ENCODE measurements at regions not wholly inside any gene's neighbourhood (a gene's known extent, or its start where the extent isn't known, plus 50 kb on each side); places are given as distances from the start of the nearest gene placed in this dataset.
A peak's percentile ranks its signal among the peaks of the same experiment; 100 is the strongest.

DNA sequence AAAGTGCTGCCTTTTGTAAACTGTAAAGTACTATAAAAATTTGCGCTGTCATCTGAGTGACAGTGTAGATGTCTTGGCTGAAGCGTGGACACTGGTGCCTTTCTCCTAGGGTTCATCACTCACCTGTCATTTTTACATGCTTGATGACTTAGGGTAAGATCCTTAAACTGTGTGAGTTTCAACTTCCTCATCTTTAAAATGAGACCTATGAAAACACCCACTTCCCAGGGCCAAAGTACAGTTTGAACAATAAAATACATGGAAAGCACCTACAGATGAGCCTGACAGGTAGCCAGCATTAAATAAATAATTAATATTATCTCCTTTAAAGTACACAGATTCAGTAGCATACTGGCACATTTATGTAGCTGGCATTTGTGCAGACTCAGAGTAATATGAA, 309.9 kb downstream of the CHRM3 start:
- no peak for DNase-seq

DNA sequence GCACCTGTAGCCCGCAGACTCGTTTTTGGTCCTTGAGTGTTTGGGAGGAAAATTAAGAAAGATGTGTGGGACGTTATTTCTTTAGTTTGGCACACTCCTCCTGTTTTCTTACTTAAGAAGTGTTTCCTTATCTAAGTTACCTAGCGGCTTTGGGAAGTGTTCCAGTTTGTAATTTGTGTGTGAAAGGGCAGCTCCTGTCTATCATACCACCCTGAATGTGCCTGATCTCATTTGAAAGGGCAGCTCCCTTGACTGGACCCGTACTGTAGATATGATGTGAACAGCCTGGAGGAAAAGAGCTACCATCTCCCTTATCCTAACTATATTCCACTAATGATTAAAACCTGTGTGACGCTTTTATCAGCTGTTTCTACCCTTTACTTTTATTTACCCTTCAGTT, 314.3 kb downstream of the CHRM3 start:
- DNase-seq, result no peak

DNA sequence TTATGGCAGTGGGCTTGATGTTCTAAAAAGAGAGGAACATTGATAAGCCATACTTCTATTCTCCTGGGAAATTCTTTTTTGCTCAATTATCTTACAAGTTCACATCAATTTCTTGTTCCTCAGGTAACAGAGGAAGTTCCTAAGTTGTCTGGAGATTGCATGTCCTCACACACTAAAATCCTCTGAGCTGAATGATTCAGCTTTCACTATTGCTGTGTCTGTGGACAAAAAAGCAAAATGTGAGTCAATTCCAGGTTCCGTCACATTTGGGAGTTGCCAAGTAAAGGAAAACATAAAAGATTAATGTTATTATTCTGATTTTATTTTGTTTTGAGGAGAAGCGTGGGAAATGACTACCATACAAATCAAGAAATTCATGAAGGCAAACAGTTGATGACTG, 316.7 kb downstream of the CHRM3 start:
- DNase-seq, result no peak

DNA sequence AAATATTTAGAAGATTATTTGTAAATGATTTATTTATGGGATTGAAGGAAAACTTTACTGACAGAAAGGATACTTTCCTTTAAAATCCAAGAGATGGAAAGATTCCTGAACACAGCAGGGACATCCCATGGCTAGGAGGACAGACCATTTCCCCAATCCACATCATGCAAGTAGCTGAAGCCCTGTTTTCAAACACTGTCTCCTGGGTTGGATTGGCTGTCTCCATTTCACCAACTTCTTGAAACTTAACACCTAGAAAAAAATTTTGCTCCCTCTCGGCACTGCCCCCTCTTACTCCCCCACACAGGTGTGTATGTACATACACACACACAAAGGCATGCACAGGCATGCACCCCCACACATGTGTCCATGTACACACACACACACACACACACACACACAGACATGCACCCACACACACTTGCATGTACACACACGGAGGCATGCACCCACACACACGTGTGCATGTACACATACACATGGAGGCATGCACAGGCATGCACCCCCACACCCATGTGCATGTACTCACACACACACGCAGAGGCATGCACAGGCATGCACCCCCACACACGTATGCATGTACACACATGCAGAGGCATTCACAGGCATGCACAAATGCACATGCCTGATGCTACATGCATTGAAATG, 320.0 kb downstream of the CHRM3 start:
- DNase-seq, result no peak

DNA sequence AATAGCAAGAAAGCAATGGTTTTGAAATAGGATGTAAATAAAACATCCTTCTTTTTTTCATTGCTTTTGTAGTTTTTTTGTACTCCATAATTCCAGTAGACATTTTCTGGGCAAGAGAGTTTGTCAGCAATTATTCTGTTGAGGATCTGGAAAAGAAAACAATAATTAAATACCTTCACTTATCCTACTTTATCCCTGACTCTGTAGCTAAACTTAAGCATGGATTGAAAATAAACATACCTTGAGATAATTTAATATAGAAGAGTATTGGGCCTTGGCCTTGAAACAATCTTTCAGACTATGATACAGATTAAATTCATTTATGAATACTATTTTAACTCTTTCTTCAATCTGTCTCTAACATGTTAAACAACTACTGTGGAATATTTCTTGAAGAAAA, 321.2 kb downstream of the CHRM3 start:
- DNase-seq, result no peak

DNA sequence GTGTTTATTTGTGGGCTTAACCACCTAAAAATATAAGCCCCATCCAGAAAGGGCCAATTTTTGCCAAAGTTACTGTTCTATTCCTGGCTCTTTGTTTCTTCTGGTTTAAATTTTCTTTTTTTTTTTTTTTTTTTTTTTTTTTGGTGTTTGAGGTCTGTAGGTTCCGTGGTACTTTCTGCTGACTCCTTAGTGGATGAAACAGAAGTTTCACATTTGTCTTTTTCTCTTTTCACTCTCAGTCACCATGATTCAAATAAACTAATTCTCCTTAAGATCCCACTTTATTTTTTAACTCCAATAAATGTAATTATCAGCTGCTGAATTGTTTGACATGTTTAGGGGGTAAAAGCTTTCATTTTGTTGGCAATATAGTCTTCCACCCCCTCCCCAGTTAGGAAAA, 322.3 kb downstream of the CHRM3 start:
- no peak for DNase-seq

DNA sequence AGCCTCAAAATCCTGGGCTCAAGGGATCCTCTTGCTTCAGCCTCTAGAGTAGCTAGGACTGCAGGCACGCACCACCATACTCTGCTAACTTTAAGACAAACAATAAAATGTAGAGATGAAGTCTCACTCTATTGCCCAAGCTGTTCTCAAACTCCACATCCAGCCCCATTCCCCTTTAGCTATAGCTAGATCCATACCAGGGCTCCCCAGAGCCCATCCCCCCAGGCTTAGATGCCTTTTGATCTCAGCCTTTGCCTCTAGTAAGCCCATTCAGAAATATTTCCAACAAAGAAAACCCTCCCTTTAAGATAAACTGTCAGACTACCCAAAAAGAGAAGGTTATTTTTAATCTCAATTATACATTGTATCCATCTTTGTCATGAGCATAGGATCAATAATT, 325.4 kb downstream of the CHRM3 start:
- no peak for DNase-seq

DNA sequence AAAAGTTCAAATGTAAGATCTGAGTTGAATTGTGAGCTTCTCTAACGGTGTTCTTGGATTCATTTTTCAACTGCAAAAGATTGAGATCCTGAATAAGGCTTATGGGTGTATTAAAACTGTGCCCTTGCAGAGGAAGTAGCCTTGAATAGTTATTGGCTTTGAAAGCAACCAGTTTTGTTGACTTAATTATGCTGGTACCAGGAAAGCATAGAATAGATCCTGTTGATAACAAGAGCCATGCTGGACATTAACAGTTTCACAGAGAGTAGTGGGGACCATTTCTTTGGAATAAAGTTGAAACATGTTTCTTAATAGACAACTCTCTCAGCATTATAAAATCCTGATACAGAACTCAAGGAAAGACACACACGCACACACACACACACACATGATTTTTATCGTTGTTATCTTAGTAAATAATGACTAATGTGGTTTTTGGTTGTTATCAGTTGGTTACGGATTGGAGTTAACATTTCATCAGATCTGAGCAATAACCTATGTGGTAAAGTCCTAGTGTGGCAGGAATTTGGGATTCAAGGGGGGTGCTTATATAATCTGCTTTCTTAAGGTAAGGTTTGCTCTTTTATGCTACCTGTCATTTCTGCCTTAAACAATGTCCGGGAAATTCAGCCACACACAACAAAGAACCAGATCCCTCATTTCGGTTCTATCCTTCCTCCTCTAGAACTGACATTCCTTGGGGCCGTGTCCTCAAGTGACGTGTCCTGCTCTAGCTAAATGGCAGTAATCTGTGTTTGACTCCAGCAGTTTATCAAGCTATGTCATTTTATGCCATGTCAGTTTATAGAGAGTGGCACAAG, 330.9 kb downstream of the CHRM3 start:
- DNase-seq, result no peak

DNA sequence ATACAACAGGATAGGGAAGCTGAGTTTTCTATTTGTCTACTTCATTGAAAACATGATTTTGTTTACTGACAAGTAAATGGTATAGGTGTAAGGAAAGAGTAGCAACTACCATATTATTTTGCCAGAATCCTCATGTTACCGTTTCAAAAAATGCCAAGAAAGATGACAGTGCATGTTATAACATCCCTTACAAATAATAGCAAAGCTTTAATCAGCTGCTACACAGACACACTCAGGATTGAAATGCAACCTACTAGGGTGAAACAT, 331.5 kb downstream of the CHRM3 start:
- no peak for DNase-seq

DNA sequence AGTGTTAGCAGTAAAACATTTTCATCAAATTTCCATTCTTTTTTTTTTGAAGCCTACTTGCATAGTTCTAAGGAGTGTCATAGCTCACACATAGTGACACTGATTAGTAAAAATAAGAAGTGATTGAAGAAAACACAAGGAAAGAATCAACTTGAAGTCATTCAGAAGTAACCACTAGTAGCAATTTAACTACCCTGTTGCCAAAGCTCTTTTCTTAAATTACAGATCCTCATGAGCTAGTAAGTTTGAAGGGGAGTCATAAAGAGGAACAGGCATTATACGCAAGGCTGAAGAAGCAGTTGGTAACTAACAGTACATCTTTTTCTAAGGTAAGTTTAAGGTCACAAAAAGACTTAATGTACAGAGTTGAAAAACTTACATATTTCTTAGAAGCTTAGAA, 332.2 kb downstream of the CHRM3 start:
- DNase-seq, result no peak

DNA sequence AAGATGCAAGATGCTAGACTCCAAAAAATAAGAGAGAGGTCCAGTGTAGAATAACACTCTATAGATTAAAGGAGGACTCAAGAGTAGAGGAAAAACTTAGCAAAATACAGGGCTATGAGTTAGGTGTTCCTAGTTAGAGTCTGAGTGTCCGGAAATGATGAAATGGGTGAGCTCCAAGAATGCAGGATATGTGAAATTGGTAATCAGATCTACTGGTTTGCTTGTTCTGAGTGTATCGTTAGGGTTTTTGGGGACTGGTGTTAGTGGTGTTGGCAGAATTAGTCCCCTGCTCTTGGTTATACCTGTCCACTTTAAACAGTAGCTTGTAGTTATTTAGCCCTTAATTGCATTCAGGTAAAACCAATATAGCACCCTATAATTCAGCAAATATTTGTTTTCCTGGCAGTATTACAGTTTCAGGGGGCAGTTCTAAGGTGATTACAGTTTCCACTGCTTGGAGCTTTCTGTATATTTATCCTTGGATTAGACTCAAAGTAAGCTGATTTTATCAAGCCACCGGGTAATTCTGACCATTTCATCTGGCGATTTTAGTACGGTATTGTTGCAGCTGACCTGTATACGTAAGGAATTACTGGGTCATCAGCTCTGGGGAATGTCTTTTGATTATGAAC, 332.7 kb downstream of the CHRM3 start:
- DNase-seq, result peak; percentile 13

DNA sequence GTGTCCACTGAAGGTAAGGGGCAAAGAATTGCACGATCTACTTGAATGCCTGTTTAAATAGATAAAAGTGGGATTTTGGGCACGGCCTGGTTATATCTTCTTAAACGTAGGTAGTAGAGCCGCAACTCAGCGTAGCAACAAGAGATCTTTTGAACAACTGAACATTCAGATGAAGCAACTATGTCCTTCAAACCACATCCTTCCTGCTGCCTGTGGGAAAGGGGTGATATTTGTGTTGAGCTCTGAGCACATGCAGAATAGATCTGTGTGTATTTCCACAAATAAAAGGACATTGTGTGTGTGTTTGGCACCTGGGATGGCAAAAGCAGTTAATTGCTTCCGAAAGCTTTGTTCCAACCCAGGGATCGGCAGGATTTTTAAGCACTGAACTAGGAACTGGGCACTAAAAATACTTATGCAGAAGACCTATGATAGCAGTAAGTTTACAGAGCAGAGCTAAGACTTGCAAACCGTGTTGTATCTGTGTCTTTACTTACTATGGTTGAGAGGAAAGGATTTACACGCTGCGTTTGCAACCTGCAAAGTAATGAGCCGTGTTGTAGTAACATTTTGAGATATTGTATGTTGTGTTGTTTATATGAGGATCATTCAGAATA, 333.4 kb downstream of the CHRM3 start:
- DNase-seq, result peak; percentile 50

DNA sequence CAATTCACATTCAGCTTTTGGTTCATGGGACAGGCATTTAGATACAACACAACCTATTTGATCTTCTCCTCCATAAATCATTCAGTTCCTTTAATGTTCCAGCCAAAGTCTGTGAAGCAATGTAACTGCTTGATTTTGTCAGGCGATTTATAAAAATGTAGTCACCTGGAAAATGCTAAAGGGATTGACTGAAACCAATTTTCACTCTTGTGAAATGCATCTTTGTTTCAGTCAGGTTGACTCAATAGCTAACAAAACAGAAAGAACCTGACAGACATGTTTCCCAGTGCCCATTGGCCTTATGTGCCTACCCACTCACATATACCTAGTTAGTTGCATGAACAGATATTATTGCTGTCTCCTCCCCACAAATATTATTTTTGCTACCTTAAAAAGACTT, 335.7 kb downstream of the CHRM3 start:
- no peak for DNase-seq

DNA sequence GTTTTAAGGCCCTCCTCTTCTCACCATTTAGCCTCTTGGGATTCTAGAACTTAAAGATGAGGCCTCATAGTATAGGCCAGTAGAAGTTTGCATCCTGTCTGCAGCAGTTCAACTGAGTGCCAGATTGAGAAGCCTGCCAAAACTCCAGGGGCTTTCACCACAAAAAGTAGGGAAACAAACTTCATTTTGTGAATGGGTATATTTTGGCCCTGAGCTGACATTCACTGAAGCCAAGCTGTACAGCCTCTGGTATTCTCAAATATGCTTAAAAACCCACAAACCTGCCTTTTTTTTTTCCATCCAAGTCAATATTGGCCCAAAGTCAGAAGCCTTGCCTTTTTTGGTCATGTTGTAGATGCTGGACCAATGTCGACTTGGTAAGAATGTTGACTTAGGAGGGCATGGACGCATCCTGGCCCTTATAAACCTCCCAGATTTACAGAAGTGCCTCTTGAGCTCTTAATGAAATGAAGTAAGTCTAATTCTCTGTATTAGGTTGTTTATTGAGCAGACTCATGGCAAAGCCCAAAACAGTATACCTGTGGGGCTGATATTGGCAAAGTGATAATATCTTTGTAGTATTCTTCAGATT, 337.5 kb downstream of the CHRM3 start:
- no peak for DNase-seq

DNA sequence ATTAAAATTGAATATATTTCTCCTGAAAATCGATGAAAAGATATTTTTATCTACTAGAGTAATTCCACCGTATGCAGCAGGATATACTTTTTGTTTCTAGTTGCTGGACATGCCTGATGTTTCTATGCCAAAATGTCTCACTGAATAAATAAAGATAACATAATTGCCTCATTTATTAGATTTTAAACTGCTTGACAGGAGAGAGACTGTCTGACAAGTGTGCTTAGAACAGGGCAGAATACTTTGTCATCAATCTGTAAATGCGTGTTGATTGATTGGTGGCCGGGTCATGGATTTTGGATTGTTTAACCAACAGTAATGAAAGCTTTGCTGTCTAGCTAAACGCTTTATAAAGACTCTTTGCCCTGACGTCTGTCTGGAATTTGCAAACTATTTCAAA, 339.0 kb downstream of the CHRM3 start:
- no peak for DNase-seq

DNA sequence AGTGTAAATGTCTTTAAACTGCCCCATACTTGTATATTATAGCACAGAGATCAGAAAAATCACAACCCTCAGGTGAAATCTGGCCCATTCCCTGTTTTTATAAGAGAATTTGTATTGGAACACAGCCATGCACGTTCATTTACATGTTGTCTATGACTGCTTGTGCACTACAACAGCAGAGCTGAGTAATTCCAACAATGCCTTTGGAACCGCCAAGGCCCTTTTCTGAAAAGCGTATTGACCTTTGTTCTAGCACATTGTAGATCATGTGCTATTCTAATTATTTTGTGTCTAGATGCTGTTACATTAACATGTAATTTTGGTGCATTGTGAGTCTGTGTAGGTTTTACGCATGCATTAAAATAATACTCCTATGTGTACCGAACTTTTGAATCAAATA, 339.6 kb downstream of the CHRM3 start:
- no peak for DNase-seq

DNA sequence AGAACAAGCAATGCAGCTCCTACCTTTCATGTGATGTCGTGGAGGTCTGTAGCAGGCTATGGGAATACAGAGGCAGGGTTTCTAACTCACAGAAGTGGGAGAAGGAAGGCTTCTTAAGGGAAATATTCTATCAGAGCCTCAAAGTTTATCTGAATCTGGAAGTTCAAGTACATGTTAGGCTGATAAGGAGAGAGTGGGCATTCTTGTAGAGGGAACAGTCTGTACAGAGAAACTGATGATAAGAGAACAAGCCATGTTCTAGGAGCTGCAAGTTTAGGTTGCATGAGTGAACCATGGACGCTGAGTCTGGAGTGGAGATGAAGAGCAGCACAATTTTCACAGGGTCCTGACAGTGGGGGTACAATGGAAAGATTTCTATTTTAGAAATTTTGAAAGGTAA, 344.0 kb downstream of the CHRM3 start:
- no peak for DNase-seq

DNA sequence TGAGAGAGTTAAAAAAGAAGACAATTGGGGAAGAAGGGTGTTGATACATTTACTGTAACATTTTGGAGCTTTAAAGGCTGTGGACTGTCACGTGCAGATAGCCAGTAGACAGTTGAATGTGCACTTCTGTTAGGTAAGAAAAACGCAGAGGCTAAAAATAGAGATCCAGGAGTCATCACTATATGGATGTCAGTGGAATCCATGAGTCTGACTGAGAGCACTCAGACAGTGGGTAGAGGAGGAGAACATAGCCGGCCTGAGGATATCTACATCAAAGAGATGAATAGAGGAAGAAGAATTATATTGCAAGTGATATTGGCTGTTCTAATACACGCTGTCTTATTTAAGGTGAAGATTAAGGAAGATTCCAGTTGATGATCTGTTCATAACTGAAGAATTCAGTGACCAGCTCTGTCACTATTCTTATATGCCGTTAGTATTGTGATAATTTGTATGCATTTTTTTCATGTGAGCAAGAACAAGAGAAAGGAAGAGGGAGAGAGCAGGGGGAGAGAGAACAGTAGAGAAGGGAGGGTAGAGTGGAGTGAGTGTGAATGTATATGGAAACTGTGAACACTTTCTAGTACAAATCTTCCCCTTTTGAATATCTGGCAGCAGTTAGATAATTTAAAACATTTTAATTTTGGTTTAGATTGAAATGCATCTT, 344.8 kb downstream of the CHRM3 start:
- DNase-seq, result no peak

DNA sequence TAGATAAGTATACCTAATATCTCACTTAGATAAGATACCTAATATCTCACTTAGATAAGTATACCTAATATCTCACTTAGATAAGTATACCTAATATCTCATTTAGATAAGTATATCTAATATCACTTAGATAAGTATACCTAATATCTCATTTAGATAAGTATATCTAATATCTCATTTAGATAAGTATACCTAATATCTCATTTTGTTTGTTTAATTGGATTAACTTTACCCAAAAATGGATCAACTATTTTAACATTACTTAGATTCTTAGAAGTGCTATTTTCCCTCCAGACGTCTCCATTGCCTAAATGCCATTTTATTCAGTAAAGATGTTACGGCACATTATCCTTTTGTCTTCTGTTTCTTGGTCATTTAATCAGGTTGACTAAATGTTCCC, 346.4 kb downstream of the CHRM3 start:
- DNase-seq, result no peak

DNA sequence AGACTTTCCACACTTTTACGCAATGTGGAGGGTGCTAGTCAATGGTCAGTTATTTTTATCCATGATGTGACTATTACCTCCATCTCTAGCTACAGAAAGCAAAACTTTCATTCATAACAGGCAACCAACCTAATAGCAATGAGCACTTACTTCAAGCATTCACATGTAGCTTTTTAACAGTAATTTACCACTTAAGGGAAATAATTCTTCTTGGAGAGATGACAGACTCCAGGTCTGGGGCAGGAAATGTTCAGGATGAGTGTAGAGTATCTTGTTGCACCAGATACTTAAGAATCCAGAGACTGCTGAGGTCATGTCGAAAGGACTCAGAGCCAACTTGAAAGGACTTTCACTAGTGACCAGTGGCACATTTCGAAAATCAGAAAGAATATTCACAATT, 347.6 kb downstream of the CHRM3 start:
- DNase-seq, result no peak

DNA sequence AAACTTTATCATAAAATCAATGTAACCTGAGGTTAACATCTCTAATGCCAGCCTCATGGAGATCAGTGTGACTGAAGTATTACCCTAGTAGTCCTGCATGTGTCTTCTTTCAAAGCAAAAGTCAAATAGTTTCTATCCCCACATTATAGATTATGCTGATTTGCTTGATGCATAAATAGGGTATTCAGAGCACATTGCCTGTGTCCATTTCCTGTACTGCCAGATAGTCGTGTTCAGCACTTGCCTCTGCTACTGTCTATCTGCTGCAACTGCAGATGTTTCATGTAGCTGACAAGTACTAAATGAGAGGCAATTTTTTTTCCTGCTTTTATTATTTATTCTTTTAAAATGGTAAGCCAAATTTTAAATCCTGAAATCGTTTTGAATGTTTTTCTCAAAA, 348.7 kb downstream of the CHRM3 start:
- DNase-seq, result no peak

DNA sequence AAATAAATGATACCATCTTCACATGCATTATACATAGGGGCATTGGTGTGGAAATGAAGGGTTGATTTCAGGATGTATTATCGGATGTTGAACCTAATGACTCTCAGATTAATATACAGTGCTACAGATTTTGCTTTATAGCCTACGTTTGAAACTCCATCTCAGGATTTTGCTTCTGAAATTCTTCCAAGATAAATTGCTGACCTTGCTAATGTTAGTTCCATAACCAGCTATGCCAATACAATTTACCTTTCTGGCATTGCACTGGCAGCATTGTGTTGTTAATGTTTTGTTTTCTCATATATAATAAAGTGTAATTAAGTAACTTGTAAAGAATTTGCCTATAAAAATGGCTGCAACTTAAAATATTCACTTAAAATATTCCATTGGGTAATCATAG, 350.1 kb downstream of the CHRM3 start:
- DNase-seq, result no peak

DNA sequence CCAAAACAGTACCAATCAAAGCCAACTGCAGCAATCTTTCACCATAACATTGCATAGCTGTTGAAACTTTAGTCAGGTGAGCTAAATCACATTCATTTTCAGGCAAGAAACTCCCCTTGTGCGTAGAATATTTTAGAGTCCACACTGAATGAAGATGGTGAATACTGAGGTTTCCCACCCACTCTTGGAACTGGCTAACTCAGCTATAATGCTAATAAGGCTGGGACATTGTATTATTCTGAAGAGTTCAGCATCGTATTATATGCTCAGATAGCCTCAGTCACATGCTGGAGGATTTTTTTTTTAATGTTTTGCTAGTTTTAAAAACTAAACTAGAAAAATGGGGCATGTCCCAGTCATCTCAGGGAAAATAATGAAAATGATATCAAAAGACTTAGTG, 352.3 kb upstream of the FMN2 start:
- DNase-seq, result no peak

All from stimulated activated CD4-positive, alpha-beta T cell treated with anti-CD3 and anti-CD28 coated beads, Interleukin-1b, Interleukin-23, amount 100 ng/mL, for 48 hours (primary cell).